Breast epithelium (tissue), 3 donors: ENCODE measurements at regions not wholly inside any gene's neighbourhood (a gene's known extent, or its start where the extent isn't known, plus 50 kb on each side); places are given as distances from the start of the nearest gene placed in this dataset.

Experiments used
- POLR2A ChIP-seq: fragments of 450-650 bp; IDR thresholded peaks from one replicate; pipeline ENCODE4 v1.6.1; 2016; ENCODE audit warnings: antibody characterized with exemption, mild to moderate bottlenecking, moderate library complexity
- POLR2AphosphoS5 ChIP-seq, 3 donors: sonication (generic); formaldehyde crosslinking; IDR thresholded peaks; one replicate each; pipeline ENCODE4 v1.6.1; 2017; ENCODE audit warnings: antibody characterized with exemption in 3 of 3
- TF ChIP-seq, protein P1 (sequence below), 3 donors: fragments of 450-650 bp; IDR thresholded peaks; one replicate each; pipeline ENCODE4 v1.5.1; 2016 to 2017; ENCODE audit warnings: antibody characterized with exemption in 3 of 3, mild to moderate bottlenecking in 3 of 3, moderate library complexity in 3 of 3

DNA sequence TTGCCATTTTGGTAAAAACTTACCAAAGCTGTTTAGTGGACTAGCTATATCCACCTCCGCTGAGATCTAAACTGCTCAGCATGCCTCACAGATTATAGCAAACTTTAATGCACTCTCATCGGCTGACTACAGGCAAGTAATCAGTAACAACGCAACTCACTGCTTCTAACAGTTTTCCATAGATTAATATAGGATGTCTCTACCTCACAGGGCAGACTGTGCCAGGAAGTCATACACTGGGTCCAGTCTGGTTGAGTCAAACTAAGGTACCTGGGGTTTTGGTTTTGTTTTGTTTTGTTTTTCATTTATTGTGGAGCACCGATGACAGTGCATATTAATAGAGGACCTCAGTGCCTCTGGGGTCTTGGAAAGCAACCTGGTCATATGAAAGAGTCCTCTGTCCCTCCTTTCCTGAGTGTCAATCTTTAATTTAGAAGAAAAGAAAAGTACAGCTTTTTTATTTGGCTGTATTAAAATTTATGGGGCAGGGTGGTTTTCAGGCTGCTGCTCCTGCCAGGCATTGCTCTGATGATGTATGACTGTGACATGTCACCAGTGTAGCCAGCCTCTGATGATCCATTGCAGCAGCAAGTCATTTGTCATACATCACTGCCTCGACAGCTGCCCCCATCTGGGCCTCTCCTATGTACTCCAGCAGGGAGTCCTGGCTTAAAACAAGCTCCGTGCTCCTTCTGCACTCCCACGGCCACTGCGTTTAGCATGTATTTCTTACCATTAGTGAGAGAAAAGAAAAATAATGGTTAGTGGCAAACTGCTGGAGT is 854.1 kb downstream of the KCNJ2 start:
- TF ChIP-seq, protein P1, sequence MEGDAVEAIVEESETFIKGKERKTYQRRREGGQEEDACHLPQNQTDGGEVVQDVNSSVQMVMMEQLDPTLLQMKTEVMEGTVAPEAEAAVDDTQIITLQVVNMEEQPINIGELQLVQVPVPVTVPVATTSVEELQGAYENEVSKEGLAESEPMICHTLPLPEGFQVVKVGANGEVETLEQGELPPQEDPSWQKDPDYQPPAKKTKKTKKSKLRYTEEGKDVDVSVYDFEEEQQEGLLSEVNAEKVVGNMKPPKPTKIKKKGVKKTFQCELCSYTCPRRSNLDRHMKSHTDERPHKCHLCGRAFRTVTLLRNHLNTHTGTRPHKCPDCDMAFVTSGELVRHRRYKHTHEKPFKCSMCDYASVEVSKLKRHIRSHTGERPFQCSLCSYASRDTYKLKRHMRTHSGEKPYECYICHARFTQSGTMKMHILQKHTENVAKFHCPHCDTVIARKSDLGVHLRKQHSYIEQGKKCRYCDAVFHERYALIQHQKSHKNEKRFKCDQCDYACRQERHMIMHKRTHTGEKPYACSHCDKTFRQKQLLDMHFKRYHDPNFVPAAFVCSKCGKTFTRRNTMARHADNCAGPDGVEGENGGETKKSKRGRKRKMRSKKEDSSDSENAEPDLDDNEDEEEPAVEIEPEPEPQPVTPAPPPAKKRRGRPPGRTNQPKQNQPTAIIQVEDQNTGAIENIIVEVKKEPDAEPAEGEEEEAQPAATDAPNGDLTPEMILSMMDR (IDR thresholded peaks at IDR 0.05): no peak
- TF ChIP-seq POLR2A (no peak), POLR2AphosphoS5 (IDR thresholded peaks at IDR 0.05) (no peak)
